Gastrocnemius medialis (tissue), 4 donors: ENCODE measurements at regions not wholly inside any gene's neighbourhood (a gene's known extent, or its start where the extent isn't known, plus 50 kb on each side); places are given as distances from the start of the nearest gene placed in this dataset.

Experiments
- ATAC-seq, 2 donors: fragments of 150-250 bp; one replicate each; pipeline ENCODE4 v1.9.1; 2016
- DNase-seq, 2 donors: peaks; one replicate each; pipeline ENCODE4 v3.0.0-alpha.2; 2019
- H3K27ac ChIP-seq, 4 donors: fragments of 200-600 bp; sonication (generic); 1 replicate in 1 of 4; 2 replicates in 3 of 4; pipeline ENCODE4 v1.5.1; 2016 to 2018; ENCODE audit warnings: mild to moderate bottlenecking in 2 of 4, moderate library complexity in 1 of 4
- H3K27me3 ChIP-seq, 3 donors: fragments of 200-600 bp; sonication (generic) in 2 of 3; 1 replicate in 1 of 3; 2 replicates in 2 of 3; pipeline versions ENCODE4 v1.5.1 to v1.6.0; 2016 to 2019; ENCODE audit warnings: mild to moderate bottlenecking in 1 of 3, moderate library complexity in 1 of 3
- H3K36me3 ChIP-seq, 2 donors: fragments of 200-600 bp; sonication (generic) in 1 of 2; one replicate each; pipeline ENCODE4 v1.5.1; 2017 to 2018
- H3K4me1 ChIP-seq, 2 donors: fragments of 200-600 bp; sonication (generic) in 1 of 2; one replicate each; pipeline ENCODE4 v1.5.1; 2016 to 2017; ENCODE audit warnings: mild to moderate bottlenecking in 2 of 2
- H3K4me3 ChIP-seq, 4 donors: fragments of 200-600 bp; sonication (generic) in 3 of 4; 1 replicate in 1 of 4; 2 replicates in 3 of 4; pipeline ENCODE4 v1.5.1; 2016 to 2019; ENCODE audit warnings: mild to moderate bottlenecking in 2 of 4
- H3K9me3 ChIP-seq, 3 donors: fragments of 200-600 bp; sonication (generic) in 2 of 3; 1 replicate in 1 of 3; 2 replicates in 2 of 3; pipeline ENCODE4 v1.5.1; 2016 to 2019
- POLR2A ChIP-seq, 2 donors: fragments of 450-650 bp; IDR thresholded peaks; one replicate each; pipeline ENCODE4 v1.6.1; 2017; ENCODE audit warnings: antibody characterized with exemption in 2 of 2, mild to moderate bottlenecking in 2 of 2, moderate library complexity in 2 of 2
- in situ Hi-C, 4 donors: fragments of 200-750 bp; cut with MboI; loops; one replicate each; pipeline versions ENCODE4 v1.15.0 to v1.8.0; 2017; ENCODE audit warnings: low sequenced_read_pairs in 4 of 4
- intact Hi-C: fragments of 100-400 bp; cut with DNase I; formaldehyde crosslinking; loops from one replicate; pipeline ENCODE4 v1.15.1; 2023; ENCODE audit warnings: low total_unique reads
- TF ChIP-seq, protein P1 (sequence below), 5 experiments: fragments of 450-650 bp in 3 of 5; fragments of 200-600 bp in 2 of 5; sonication (generic) in 2 of 5; IDR thresholded peaks in 4 of 5; conservative IDR thresholded peaks in 1 of 5; 1 replicate in 4 of 5; 2 replicates in 1 of 5; pipeline ENCODE4 v1.5.1; 2016 to 2019; ENCODE audit warnings: antibody characterized with exemption in 5 of 5, mild to moderate bottlenecking in 3 of 5, moderate library complexity in 3 of 5

- TF ChIP-seq POLR2A (IDR thresholded peaks at IDR 0.05), result no peak
- TF ChIP-seq, protein P1, sequence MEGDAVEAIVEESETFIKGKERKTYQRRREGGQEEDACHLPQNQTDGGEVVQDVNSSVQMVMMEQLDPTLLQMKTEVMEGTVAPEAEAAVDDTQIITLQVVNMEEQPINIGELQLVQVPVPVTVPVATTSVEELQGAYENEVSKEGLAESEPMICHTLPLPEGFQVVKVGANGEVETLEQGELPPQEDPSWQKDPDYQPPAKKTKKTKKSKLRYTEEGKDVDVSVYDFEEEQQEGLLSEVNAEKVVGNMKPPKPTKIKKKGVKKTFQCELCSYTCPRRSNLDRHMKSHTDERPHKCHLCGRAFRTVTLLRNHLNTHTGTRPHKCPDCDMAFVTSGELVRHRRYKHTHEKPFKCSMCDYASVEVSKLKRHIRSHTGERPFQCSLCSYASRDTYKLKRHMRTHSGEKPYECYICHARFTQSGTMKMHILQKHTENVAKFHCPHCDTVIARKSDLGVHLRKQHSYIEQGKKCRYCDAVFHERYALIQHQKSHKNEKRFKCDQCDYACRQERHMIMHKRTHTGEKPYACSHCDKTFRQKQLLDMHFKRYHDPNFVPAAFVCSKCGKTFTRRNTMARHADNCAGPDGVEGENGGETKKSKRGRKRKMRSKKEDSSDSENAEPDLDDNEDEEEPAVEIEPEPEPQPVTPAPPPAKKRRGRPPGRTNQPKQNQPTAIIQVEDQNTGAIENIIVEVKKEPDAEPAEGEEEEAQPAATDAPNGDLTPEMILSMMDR (IDR thresholded peaks at IDR 0.05 in 4 of 5, conservative IDR thresholded peaks at IDR 0.05 in 1 of 5), result no peak
- ATAC-seq (no peak), DNase-seq (no peak)
- no peaks in the 10 kb centered on the region for H3K4me1 ChIP-seq
- H3K9me3 ChIP-seq, result no peaks in the 10 kb centered on the region
- no peaks in the 10 kb centered on the region for H3K27me3 ChIP-seq
- intact Hi-C loops (no loop called here), in situ Hi-C loops (no loop called here)
- no peak overlapping the region for H3K4me3 ChIP-seq
- H3K27ac ChIP-seq, result no peak overlapping the region
- no peaks in the 10 kb centered on the region for H3K36me3 ChIP-seq
Measured at GRCh38 chr2:126822115-126822514, 76.6 kb upstream of the TEX51 start.

DNA sequence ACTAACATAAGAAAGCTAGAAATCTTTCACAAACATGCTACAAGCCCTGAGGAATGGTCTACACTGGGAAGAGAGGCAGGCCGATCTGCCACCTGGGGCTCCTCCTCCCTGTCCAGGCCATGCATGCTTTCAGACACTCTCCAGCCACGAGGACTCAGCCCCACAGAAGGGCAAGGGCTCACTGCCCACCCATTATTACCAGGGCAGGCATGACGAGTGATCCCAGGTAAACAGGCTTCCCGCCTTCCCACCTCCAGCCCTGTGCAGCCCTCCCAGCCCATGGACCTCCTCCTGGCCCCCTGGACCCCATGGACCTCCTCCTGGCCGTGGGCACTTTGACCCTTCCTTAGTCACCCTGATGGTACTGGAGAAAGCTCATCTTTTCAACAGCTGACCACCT, 75.8 kb upstream of the TEX51 start:
- Histone ChIP-seq H3K4me1 (no peaks in the 10 kb centered on the region), H3K27ac (no peak overlapping the region), H3K4me3 (no peak overlapping the region), H3K36me3 (no peaks in the 10 kb centered on the region), H3K27me3 (no peaks in the 10 kb centered on the region), H3K9me3 (no peaks in the 10 kb centered on the region)
- TF ChIP-seq, protein P1 (IDR thresholded peaks at IDR 0.05 in 4 of 5, conservative IDR thresholded peaks at IDR 0.05 in 1 of 5), result no peak
- intact Hi-C loops (no loop called here), in situ Hi-C loops (no loop called here)
- DNase-seq (no peak), ATAC-seq (no peak)

GRCh38 chr2:126823951-126824350, 74.7 kb upstream of the TEX51 start:
- Histone ChIP-seq H3K4me3 (no peak overlapping the region), H3K9me3 (no peaks in the 10 kb centered on the region), H3K36me3 (no peaks in the 10 kb centered on the region), H3K27me3 (no peaks in the 10 kb centered on the region), H3K4me1 (no peaks in the 10 kb centered on the region), H3K27ac (no peak overlapping the region)
- DNase-seq (no peak), ATAC-seq (no peak)
- intact Hi-C loops (no loop called here), in situ Hi-C loops (no loop called here)
- TF ChIP-seq POLR2A (IDR thresholded peaks at IDR 0.05), result no peak
- TF ChIP-seq, protein P1 (IDR thresholded peaks at IDR 0.05 in 4 of 5, conservative IDR thresholded peaks at IDR 0.05 in 1 of 5), result no peak

GRCh38 chr2:126824663-126825062, 74.0 kb upstream of the TEX51 start:
- Histone ChIP-seq H3K4me3 (no peak overlapping the region), H3K27ac (no peak overlapping the region), H3K4me1 (no peaks in the 10 kb centered on the region), H3K27me3 (no peaks in the 10 kb centered on the region), H3K36me3 (no peaks in the 10 kb centered on the region), H3K9me3 (no peaks in the 10 kb centered on the region)
- ATAC-seq (no peak), DNase-seq (no peak)
- intact Hi-C loops, result no loop called here
- in situ Hi-C loops, result no loop called here
- TF ChIP-seq, protein P1 (IDR thresholded peaks at IDR 0.05 in 4 of 5, conservative IDR thresholded peaks at IDR 0.05 in 1 of 5), result no peak
- no peak for TF ChIP-seq POLR2A (IDR thresholded peaks at IDR 0.05)

DNA sequence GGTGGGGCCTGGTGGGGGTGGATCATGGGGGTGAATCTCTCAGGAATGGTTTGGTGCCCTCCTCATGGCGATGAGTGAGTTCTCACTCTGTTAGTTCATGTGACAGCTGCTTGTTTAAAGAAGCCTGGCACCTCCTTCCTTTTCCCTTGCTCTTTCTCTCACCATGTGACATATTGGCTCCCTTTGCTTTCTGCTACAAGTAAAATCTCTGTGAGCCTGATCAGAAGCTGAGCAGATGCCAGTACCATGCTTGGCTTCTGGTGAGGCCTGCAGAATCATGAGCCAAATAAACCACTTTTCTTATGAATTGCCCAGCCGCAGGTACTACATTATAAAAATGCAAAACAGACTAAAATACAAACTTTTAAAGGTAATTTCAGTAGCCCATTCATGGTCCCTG, 73.4 kb upstream of the TEX51 start:
- Histone ChIP-seq H3K27ac (no peak overlapping the region), H3K4me3 (no peak overlapping the region), H3K4me1 (no peaks in the 10 kb centered on the region), H3K9me3 (no peaks in the 10 kb centered on the region), H3K36me3 (no peaks in the 10 kb centered on the region), H3K27me3 (no peaks in the 10 kb centered on the region)
- in situ Hi-C loops (no loop called here), intact Hi-C loops (no loop called here)
- no peak for TF ChIP-seq POLR2A (IDR thresholded peaks at IDR 0.05)
- TF ChIP-seq, protein P1 (IDR thresholded peaks at IDR 0.05 in 4 of 5, conservative IDR thresholded peaks at IDR 0.05 in 1 of 5), result no peak
- no peak for DNase-seq
- ATAC-seq, result no peak
